ENCODE measurements at regions not wholly inside any gene's neighbourhood (a gene's known extent, or its start where the extent isn't known, plus 50 kb on each side); places are given as distances from the start of the nearest gene placed in this dataset.
"Not testable (repeated sequence)": the region's sequence is repeated elsewhere in the genome, so short reads cannot be mapped to it uniquely, and the experiment has no call there.

DNA sequence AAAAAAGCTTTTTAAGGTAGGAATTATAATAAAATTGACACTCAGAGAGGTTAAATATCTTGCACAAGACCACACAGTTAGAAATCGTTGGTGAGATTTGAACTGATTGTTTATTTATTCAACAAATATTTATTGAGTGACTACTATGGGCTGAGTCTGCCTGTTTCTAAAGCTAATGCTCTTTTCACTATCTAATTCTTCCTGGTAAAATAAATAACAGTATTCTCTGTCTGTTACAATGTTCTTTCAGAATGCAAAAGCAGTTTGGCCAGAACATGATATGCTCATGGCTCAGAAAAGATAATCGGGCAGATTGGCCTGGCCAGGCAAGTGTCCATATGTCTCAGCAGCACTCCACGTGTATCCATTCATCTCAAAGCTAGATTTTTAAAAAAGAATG is 82.0 kb downstream of the BTG1 start:
- FAIRE-seq (no peak), DNase-seq (ENCODE audit: insufficient read length, low spot score) (no peak)
- TF ChIP-seq POLR2A (IDR thresholded peaks at IDR 0.05; ENCODE audit: low read depth, low read length) (no peak), SPI1 (IDR thresholded peaks at IDR 0.05; ENCODE audit: low read depth, low read length) (no peak), TAF1 (IDR thresholded peaks at IDR 0.05; ENCODE audit: low read depth, low read length) (no peak), POU2F2 (IDR thresholded peaks at IDR 0.05; ENCODE audit: low read depth, low read length) (no peak), POLR2AphosphoS5 (IDR thresholded peaks at IDR 0.05; ENCODE audit: low read depth, low read length) (no peak), PAX5 (IDR thresholded peaks at IDR 0.05; ENCODE audit: insufficient read depth, low read length, severe bottlenecking) (no peak)

- TF ChIP-seq SPI1 (IDR thresholded peaks at IDR 0.05; ENCODE audit: low read depth, low read length) = peak; percentile 74
- TF ChIP-seq PAX5 (IDR thresholded peaks at IDR 0.05; ENCODE audit: insufficient read depth, low read length, severe bottlenecking) = no peak
- TF ChIP-seq POLR2AphosphoS5 (IDR thresholded peaks at IDR 0.05; ENCODE audit: low read depth, low read length) = no peak
- no peak for DNase-seq (ENCODE audit: insufficient read length, low spot score)
Observed at GRCh38 chr12:92062539-92063493, 82.8 kb downstream of the BTG1 start.

DNA sequence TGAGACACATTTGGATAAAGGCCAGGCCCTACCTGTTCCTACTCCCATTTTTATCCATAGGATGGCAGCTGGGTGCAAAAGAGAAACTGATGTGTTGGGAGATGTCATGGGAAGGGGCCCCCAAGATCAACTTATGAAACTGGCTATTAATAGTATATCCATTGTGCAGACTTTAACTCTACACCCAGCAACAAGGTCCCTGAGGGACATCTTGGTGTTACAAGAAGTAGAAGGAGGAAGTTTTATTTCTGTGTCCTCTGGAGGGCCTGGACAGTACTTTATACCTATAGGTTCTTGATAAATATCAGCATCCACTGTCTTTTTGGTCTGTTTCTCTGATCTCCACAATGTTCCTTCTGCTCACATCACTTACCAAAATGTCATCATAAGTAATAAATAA is 84.6 kb downstream of the BTG1 start:
- no peak for TF ChIP-seq POLR2A (IDR thresholded peaks at IDR 0.05; ENCODE audit: low read depth, low read length)
- no peak for TF ChIP-seq POLR2AphosphoS5 (IDR thresholded peaks at IDR 0.05; ENCODE audit: low read depth, low read length)
- no peak for TF ChIP-seq SPI1 (IDR thresholded peaks at IDR 0.05; ENCODE audit: low read depth, low read length)
- TF ChIP-seq PAX5 (IDR thresholded peaks at IDR 0.05; ENCODE audit: insufficient read depth, low read length, severe bottlenecking) = no peak
- DNase-seq (ENCODE audit: insufficient read length, low spot score) (no peak), FAIRE-seq (no peak)

More at GRCh38 chr12:92062539-92063493, 82.8 kb downstream of the BTG1 start:
- no peak for FAIRE-seq

DNA sequence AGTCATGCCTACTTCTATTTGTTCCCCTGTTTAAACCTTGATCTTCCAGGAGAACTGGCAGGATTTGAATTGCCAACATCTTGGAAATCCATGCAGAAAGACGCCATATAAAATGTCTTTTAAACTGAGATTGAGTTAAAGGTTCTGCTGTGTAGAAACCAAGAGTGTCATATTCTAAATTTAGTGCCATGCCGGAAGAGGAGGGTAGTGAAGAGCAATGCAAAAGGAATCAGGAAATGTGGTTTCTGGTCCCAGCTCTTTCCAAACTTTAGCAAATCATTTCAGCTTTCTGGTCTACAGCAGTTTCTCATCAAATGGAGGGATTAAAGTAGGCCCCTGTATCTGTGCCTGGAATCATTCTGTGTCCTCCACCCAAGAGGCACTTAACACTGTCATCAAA is 85.7 kb downstream of the BTG1 start:
- DNase-seq (ENCODE audit: insufficient read length, low spot score) = no peak
- FAIRE-seq = no peak
- TF ChIP-seq POU2F2 (IDR thresholded peaks at IDR 0.05; ENCODE audit: low read depth, low read length) (no peak), TAF1 (IDR thresholded peaks at IDR 0.05; ENCODE audit: low read depth, low read length) (no peak), POLR2A (IDR thresholded peaks at IDR 0.05; ENCODE audit: low read depth, low read length) (no peak), POLR2AphosphoS5 (IDR thresholded peaks at IDR 0.05; ENCODE audit: low read depth, low read length) (no peak), SPI1 (IDR thresholded peaks at IDR 0.05; ENCODE audit: low read depth, low read length) (no peak), PAX5 (IDR thresholded peaks at IDR 0.05; ENCODE audit: insufficient read depth, low read length, severe bottlenecking) (no peak)

- TF ChIP-seq SPI1 (IDR thresholded peaks at IDR 0.05; ENCODE audit: low read depth, low read length) = peak; percentile 30; the same call in 1 of the 2 replicates
- no peak for TF ChIP-seq POLR2A (IDR thresholded peaks at IDR 0.05; ENCODE audit: low read depth, low read length)
- FAIRE-seq (peak; percentile 68), DNase-seq (ENCODE audit: insufficient read length, low spot score) (no peak)
Observed at GRCh38 chr12:92058664-92059063, 87.0 kb downstream of the BTG1 start.

GRCh38 chr12:92056756-92057155 is 88.9 kb downstream of the BTG1 start:
- FAIRE-seq; DNase-seq (ENCODE audit: insufficient read length, low spot score): not testable (repeated sequence)

DNA sequence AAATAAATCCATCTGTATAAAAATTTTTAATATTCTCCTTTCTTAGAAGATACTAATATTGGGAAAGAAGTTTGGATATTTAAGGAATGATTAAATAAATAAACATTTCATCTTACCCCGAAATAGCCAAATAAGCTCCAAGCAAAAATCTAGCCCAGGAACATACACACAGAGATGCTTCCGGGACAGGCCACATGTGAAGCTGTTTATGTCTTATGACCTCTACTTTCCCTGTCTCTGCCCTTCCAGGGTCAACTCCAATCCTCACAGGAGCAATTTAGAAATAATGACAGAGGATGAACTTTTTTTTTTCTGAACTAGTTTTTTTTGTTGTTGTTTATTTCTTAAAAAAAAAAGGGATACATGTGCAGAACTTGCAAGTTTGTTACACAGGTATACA is 89.4 kb downstream of the BTG1 start:
- DNase-seq (ENCODE audit: insufficient read length, low spot score) (no peak), FAIRE-seq (no peak)
- no peak for TF ChIP-seq TAF1 (IDR thresholded peaks at IDR 0.05; ENCODE audit: low read depth, low read length)
- TF ChIP-seq POLR2AphosphoS5 (IDR thresholded peaks at IDR 0.05; ENCODE audit: low read depth, low read length) = no peak
- no peak for TF ChIP-seq POU2F2 (IDR thresholded peaks at IDR 0.05; ENCODE audit: low read depth, low read length)
- TF ChIP-seq PAX5 (IDR thresholded peaks at IDR 0.05; ENCODE audit: insufficient read depth, low read length, severe bottlenecking) = no peak
- no peak for TF ChIP-seq POLR2A (IDR thresholded peaks at IDR 0.05; ENCODE audit: low read depth, low read length)
- no peak for TF ChIP-seq SPI1 (IDR thresholded peaks at IDR 0.05; ENCODE audit: low read depth, low read length)

DNA sequence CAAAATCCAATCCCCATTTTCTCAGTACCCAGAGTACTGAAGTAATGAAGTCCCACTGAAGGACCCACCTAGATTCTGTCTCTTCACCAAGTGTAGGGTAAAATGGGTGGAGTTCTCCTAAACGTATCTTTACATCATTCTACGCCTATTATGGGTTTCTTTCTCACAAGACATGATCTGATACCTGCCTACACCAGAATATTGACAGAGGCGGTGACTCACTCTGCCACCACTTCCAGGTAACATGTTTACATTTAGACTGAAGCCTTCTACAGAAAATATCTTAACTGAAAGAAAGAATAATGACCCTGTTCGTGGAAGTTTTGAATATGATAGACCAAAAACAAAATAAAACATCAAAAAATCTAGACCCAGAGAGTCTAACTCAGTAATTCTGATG is 89.8 kb downstream of the BTG1 start:
- FAIRE-seq = no peak
- TF ChIP-seq PAX5 (IDR thresholded peaks at IDR 0.05; ENCODE audit: insufficient read depth, low read length, severe bottlenecking) = no peak
- no peak for TF ChIP-seq POLR2A (IDR thresholded peaks at IDR 0.05; ENCODE audit: low read depth, low read length)
- TF ChIP-seq POLR2AphosphoS5 (IDR thresholded peaks at IDR 0.05; ENCODE audit: low read depth, low read length) = no peak
- TF ChIP-seq TAF1 (IDR thresholded peaks at IDR 0.05; ENCODE audit: low read depth, low read length) = no peak
- TF ChIP-seq SPI1 (IDR thresholded peaks at IDR 0.05; ENCODE audit: low read depth, low read length) = no peak
- no peak for TF ChIP-seq POU2F2 (IDR thresholded peaks at IDR 0.05; ENCODE audit: low read depth, low read length)
- DNase-seq (ENCODE audit: insufficient read length, low spot score) = no peak

DNA sequence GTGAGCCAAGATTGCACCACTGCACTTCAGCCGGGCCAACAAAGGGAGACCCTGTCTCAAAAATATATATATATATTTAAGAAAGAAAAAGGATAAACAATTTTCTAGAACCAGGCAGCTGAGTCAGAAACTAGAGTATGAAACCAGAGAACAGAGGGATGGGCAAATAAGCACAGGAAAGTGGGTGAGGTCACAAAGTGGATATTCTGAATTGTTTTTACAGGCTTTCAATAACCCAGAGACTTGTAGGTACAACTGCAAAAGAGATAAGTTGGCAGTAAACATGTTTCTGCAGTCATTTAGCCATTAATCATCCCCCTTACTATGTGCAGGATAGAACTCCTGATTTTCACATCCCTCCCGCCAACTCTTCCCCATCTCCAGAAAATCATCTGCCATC is 94.2 kb downstream of the BTG1 start:
- DNase-seq (ENCODE audit: insufficient read length, low spot score) = no peak
- FAIRE-seq = no peak
- no peak for TF ChIP-seq POLR2A (IDR thresholded peaks at IDR 0.05; ENCODE audit: low read depth, low read length)
- no peak for TF ChIP-seq POLR2AphosphoS5 (IDR thresholded peaks at IDR 0.05; ENCODE audit: low read depth, low read length)
- TF ChIP-seq SPI1 (IDR thresholded peaks at IDR 0.05; ENCODE audit: low read depth, low read length) = no peak
- no peak for TF ChIP-seq PAX5 (IDR thresholded peaks at IDR 0.05; ENCODE audit: insufficient read depth, low read length, severe bottlenecking)
- TF ChIP-seq TAF1 (IDR thresholded peaks at IDR 0.05; ENCODE audit: low read depth, low read length) = no peak
- no peak for TF ChIP-seq POU2F2 (IDR thresholded peaks at IDR 0.05; ENCODE audit: low read depth, low read length)

GRCh38 chr12:92049403-92049802 is 96.2 kb downstream of the BTG1 start:
- FAIRE-seq = peak; percentile 93
- TF ChIP-seq SPI1 (IDR thresholded peaks at IDR 0.05; ENCODE audit: low read depth, low read length) = peak; percentile 92
- no peak for TF ChIP-seq POU2F2 (IDR thresholded peaks at IDR 0.05; ENCODE audit: low read depth, low read length)
- no peak for TF ChIP-seq TAF1 (IDR thresholded peaks at IDR 0.05; ENCODE audit: low read depth, low read length)
- TF ChIP-seq POLR2AphosphoS5 (IDR thresholded peaks at IDR 0.05; ENCODE audit: low read depth, low read length) = no peak
- no peak for TF ChIP-seq POLR2A (IDR thresholded peaks at IDR 0.05; ENCODE audit: low read depth, low read length)
- TF ChIP-seq PAX5 (IDR thresholded peaks at IDR 0.05; ENCODE audit: insufficient read depth, low read length, severe bottlenecking) = no peak
- no peak for DNase-seq (ENCODE audit: insufficient read length, low spot score)

Data from GM12891 (cell line).